Body of pancreas (tissue), 4 donors: ENCODE measurements at regions not wholly inside any gene's neighbourhood (a gene's known extent, or its start where the extent isn't known, plus 50 kb on each side); places are given as distances from the start of the nearest gene placed in this dataset.

Experiments
- ATAC-seq: fragments of 150-250 bp; one replicate; pipeline ENCODE4 v1.9.1; 2016
- DNase-seq, 4 donors: peaks; one replicate each; pipeline ENCODE4 v3.0.0-alpha.2; 2019
- H3K27ac ChIP-seq, 4 donors: fragments of 200-600 bp; sonication (generic); 1 replicate in 3 of 4; 2 replicates in 1 of 4; pipeline versions ENCODE4 v1.5.1 to v1.6.1; 2016 to 2019; ENCODE audit warnings: mild to moderate bottlenecking in 1 of 4, mixed read lengths in 1 of 4, moderate library complexity in 1 of 4
- H3K27me3 ChIP-seq, 2 donors: fragments of 200-600 bp; sonication (generic); one replicate each; pipeline ENCODE4 v1.6.0; 2016; ENCODE audit warnings: mild to moderate bottlenecking in 1 of 2
- H3K36me3 ChIP-seq, 2 donors: fragments of 200-600 bp; sonication (generic); replicated peaks in 1 of 2; 2 replicates each; pipeline ENCODE4 v1.5.1; 2016; ENCODE audit warnings: low read depth in 2 of 2; ENCODE audit not compliant: insufficient read depth in 1 of 2
- H3K4me1 ChIP-seq: fragments of 200-600 bp; sonication (generic); one replicate; pipeline ENCODE4 v1.6.0; 2016
- H3K4me3 ChIP-seq, 2 donors: fragments of 200-600 bp; sonication (generic); 1 replicate in 1 of 2; 2 replicates in 1 of 2; pipeline ENCODE4 v1.5.1; 2016 to 2019
- H3K9me3 ChIP-seq, 3 donors: fragments of 200-600 bp; sonication (generic); 1 replicate in 2 of 3; 2 replicates in 1 of 3; pipeline ENCODE4 v1.5.1; 2016
- POLR2A ChIP-seq, 3 donors: fragments of 450-650 bp; IDR thresholded peaks; one replicate each; pipeline ENCODE4 v1.6.1; 2016; ENCODE audit warnings: antibody characterized with exemption in 3 of 3, mild to moderate bottlenecking in 2 of 3
- WGBS, 2 donors: methylation state at CpG; one replicate each; pipeline ENCODE4 v1.1.5; 2017; 5-methylcytosine and 5-hydroxymethylcytosine counted together
- intact Hi-C: fragments of 100-400 bp; cut with DNase I; formaldehyde crosslinking; loops from one replicate; pipeline ENCODE4 v1.15.1; 2023
- TF ChIP-seq, protein P1 (sequence below), 7 experiments: fragments of 450-650 bp in 4 of 7; fragments of 200-600 bp in 3 of 7; sonication (generic) in 3 of 7; IDR thresholded peaks; one replicate each; pipeline ENCODE4 v1.5.1; 2016 to 2019; ENCODE audit warnings: antibody characterized with exemption in 7 of 7

DNA sequence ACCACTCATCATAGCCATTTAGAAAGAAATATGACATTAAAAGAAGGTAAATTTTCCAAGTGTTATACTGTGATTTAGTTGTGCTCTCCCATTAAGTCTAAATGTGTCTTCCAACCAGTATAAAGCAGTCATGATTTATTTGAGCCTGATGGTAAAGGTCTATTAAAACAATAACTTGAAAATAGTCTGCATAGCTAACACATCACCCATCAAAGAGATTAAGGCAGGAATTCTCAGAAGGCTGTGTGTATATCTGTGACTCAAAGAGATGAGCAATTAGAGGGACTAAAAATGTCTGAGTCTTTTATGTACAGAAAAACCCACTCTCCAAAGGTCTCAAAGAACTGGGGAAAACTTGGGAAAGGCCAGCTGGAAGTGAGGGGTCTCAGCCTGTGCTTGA is 70.3 kb upstream of the IQCM start:
- no peak overlapping the region for H3K27ac ChIP-seq
- H3K27me3 ChIP-seq, result no peaks in the 10 kb centered on the region
- DNase-seq (no peak), ATAC-seq (no peak)
- intact Hi-C loops, result no loop called here
- no peaks in the 10 kb centered on the region for H3K36me3 ChIP-seq
- no peaks in the 10 kb centered on the region for H3K4me1 ChIP-seq
- H3K4me3 ChIP-seq, result no peak overlapping the region
- TF ChIP-seq POLR2A (IDR thresholded peaks at IDR 0.05), result no peak
- TF ChIP-seq, protein P1, sequence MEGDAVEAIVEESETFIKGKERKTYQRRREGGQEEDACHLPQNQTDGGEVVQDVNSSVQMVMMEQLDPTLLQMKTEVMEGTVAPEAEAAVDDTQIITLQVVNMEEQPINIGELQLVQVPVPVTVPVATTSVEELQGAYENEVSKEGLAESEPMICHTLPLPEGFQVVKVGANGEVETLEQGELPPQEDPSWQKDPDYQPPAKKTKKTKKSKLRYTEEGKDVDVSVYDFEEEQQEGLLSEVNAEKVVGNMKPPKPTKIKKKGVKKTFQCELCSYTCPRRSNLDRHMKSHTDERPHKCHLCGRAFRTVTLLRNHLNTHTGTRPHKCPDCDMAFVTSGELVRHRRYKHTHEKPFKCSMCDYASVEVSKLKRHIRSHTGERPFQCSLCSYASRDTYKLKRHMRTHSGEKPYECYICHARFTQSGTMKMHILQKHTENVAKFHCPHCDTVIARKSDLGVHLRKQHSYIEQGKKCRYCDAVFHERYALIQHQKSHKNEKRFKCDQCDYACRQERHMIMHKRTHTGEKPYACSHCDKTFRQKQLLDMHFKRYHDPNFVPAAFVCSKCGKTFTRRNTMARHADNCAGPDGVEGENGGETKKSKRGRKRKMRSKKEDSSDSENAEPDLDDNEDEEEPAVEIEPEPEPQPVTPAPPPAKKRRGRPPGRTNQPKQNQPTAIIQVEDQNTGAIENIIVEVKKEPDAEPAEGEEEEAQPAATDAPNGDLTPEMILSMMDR (IDR thresholded peaks at IDR 0.05), result no peak
- H3K9me3 ChIP-seq, result no peaks in the 10 kb centered on the region

DNA sequence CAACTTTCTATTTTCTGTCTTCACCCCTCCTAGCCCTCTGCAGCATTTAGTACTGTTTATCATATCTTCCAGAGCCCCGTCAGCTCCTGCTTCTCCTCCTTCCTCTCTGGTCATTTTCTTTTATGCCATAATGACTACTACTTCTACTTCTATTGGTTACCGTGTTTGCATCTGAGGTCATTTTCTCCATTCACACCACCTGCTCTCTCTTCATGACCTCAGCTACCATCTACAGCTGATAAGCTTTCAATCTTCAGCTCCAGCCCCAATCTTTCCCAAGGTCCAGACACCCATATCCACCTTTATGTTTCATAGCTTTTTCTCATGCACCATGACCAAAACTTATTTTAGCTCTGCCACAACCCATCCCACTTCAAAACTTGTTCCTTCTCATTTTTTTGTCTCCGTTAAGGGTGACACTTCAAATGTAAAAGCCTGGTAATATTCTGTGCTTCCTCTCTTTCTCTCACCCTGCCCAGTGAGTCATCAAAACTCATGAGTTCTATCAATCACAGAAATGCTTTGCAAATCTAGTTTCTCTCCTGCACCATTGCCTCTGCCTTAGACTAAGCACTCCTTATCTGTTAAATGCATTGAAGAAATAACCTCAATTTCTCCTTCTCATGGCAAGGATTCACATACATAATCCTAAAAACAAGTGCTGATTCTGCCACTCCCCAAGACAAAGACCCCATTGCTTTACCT is 71.3 kb upstream of the IQCM start:
- ATAC-seq (no peak), DNase-seq (no peak)
- Histone ChIP-seq H3K27ac (no peak overlapping the region), H3K36me3 (no peaks in the 10 kb centered on the region), H3K27me3 (no peaks in the 10 kb centered on the region), H3K9me3 (no peaks in the 10 kb centered on the region), H3K4me3 (no peak overlapping the region), H3K4me1 (no peaks in the 10 kb centered on the region)
- TF ChIP-seq, protein P1 (IDR thresholded peaks at IDR 0.05), result no peak
- TF ChIP-seq POLR2A (IDR thresholded peaks at IDR 0.05), result no peak
- intact Hi-C loops, result no loop called here
- 57 to 62% methylated on average over 3 of the region's 3 CpGs for WGBS, 2 donors

DNA sequence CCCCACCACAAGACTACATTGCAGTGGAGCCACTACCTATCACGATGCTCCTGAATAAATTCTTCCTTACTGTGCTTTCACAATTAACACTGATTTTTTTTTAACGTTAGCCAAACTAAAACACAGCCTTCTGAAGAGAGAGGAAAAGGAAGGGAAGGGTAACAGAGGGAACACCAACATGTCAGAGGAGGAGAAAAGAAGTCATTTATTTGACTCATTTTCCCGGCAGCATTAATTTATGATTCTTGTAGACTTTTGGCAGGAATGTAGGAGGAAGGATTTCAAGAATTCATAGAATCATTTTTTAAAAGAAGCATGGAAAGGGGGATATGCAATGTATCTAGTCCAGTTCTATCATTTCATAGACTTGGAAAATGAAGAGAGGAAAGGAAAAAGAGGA is 74.3 kb upstream of the IQCM start:
- Histone ChIP-seq H3K4me3 (no peak overlapping the region), H3K36me3 (no peaks in the 10 kb centered on the region), H3K9me3 (no peaks in the 10 kb centered on the region), H3K4me1 (no peaks in the 10 kb centered on the region), H3K27ac (no peak overlapping the region), H3K27me3 (no peaks in the 10 kb centered on the region)
- ATAC-seq (no peak), DNase-seq (no peak)
- intact Hi-C loops, result no loop called here
- WGBS, 2 donors, result 60 to 78% methylated on average over 3 of the region's 3 CpGs
- TF ChIP-seq POLR2A (IDR thresholded peaks at IDR 0.05), result no peak
- TF ChIP-seq, protein P1 (IDR thresholded peaks at IDR 0.05), result no peak

DNA sequence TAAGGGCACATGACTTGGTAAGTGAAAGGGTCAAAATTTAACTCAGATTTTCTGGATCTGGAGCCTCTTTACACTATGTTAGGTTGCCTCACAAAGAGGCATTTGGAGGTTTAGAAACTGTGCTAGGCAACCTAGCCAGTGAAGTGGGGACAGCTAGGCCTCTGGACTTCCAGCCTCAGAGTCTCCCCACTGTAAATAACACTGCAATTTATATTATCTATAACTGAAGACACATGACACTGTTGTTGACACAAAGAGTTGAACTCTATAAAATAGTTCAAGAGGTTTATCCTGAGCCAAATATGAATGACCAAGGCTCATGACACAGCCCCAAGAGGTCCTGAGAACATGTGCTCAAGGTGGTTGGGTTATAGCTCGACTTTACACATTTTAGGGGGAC is 74.9 kb upstream of the IQCM start:
- TF ChIP-seq, protein P1 (IDR thresholded peaks at IDR 0.05), result no peak
- no peak for TF ChIP-seq POLR2A (IDR thresholded peaks at IDR 0.05)
- DNase-seq (no peak), ATAC-seq (no peak)
- no peak overlapping the region for H3K27ac ChIP-seq
- WGBS, 2 donors, result 43 to 52% methylated on average over 1 of the region's 1 CpG
- H3K27me3 ChIP-seq, result no peaks in the 10 kb centered on the region
- H3K36me3 ChIP-seq, result no peaks in the 10 kb centered on the region
- H3K4me1 ChIP-seq, result no peaks in the 10 kb centered on the region
- H3K4me3 ChIP-seq, result no peak overlapping the region
- no peaks in the 10 kb centered on the region for H3K9me3 ChIP-seq
- intact Hi-C loops, result no loop called here

DNA sequence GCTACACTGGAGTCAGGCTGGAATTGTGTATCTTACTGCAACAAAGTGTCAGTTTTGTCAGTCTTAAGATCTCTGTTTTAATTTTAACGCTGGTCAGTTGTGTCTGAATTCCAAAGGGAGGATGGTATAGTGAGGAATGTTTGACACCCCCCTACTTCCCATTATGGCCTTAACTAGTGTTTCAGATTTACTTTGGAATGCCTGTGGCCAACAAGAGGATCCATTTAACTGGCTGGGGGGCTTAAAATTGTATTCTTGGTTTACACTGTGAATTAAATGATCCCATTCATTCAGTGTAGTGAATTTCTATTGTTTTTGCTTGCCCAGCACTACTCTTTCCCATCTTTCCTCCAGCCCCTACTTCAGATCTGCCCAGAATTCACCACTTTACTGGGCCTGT is 75.8 kb upstream of the IQCM start:
- TF ChIP-seq, protein P1 (IDR thresholded peaks at IDR 0.05), result no peak
- no peak for TF ChIP-seq POLR2A (IDR thresholded peaks at IDR 0.05)
- WGBS, 2 donors, result 45 to 62% methylated on average over 1 of the region's 1 CpG
- Histone ChIP-seq H3K4me3 (no peak overlapping the region), H3K36me3 (no peaks in the 10 kb centered on the region), H3K27ac (no peak overlapping the region), H3K9me3 (no peaks in the 10 kb centered on the region), H3K27me3 (no peaks in the 10 kb centered on the region), H3K4me1 (no peaks in the 10 kb centered on the region)
- intact Hi-C loops, result no loop called here
- DNase-seq (no peak), ATAC-seq (no peak)
